Ecto neural progenitor cell (in vitro differentiated cells): ENCODE measurements at regions not wholly inside any gene's neighbourhood (a gene's known extent, or its start where the extent isn't known, plus 50 kb on each side); places are given as distances from the start of the nearest gene placed in this dataset.

Experiments used
- DNase-seq: peaks from one replicate; pipeline ENCODE4 v3.0.0-alpha.2; 2018; ENCODE audit warnings: low spot score

GRCh38 chr5:74258314-74258665 lies 382.2 kb downstream of the ENC1 start:
- no peak for DNase-seq

- no peak for DNase-seq
Measured at GRCh38 chr5:74257645-74258313, 382.7 kb downstream of the ENC1 start.

- no peak for DNase-seq
Measured at GRCh38 chr5:74257060-74257527, 383.4 kb downstream of the ENC1 start.

- DNase-seq = no peak
Measured at GRCh38 chr5:74255692-74256392, 384.7 kb downstream of the ENC1 start.

GRCh38 chr5:74254257-74254656 lies 386.3 kb downstream of the ENC1 start:
- no peak for DNase-seq

GRCh38 chr5:74252044-74252443 lies 388.5 kb downstream of the ENC1 start:
- no peak for DNase-seq

- no peak for DNase-seq
Measured at GRCh38 chr5:74251141-74252035, 389.1 kb downstream of the ENC1 start.

GRCh38 chr5:74250304-74251102 lies 390.0 kb downstream of the ENC1 start:
- no peak for DNase-seq

GRCh38 chr5:74248576-74248975 lies 392.0 kb downstream of the ENC1 start:
- DNase-seq = no peak

GRCh38 chr5:74244406-74244805 lies 396.1 kb downstream of the ENC1 start:
- DNase-seq = no peak

- no peak for DNase-seq
Measured at GRCh38 chr5:74243634-74244033, 396.9 kb downstream of the ENC1 start.

GRCh38 chr5:74242516-74242915 lies 398.0 kb downstream of the ENC1 start:
- DNase-seq = no peak

GRCh38 chr5:74241751-74242140 lies 398.8 kb downstream of the ENC1 start:
- no peak for DNase-seq

- DNase-seq = no peak
Measured at GRCh38 chr5:74240783-74241750, 399.5 kb downstream of the ENC1 start.

- no peak for DNase-seq
Measured at GRCh38 chr5:74239261-74239660, 401.3 kb downstream of the ENC1 start.

- no peak for DNase-seq
Measured at GRCh38 chr5:74237571-74238145, 402.9 kb downstream of the ENC1 start.

GRCh38 chr5:74235552-74235951 lies 405.0 kb downstream of the ENC1 start:
- no peak for DNase-seq

GRCh38 chr5:74233571-74233970 lies 407.0 kb downstream of the ENC1 start:
- DNase-seq = no peak

- DNase-seq = no peak
Measured at GRCh38 chr5:74233091-74233490, 407.4 kb downstream of the ENC1 start.

GRCh38 chr5:74232276-74232675 lies 408.3 kb downstream of the ENC1 start:
- DNase-seq = no peak
